ENCODE measurements at regions not wholly inside any gene's neighbourhood (a gene's known extent, or its start where the extent isn't known, plus 50 kb on each side); places are given as distances from the start of the nearest gene placed in this dataset.

- TF ChIP-seq, protein P1, sequence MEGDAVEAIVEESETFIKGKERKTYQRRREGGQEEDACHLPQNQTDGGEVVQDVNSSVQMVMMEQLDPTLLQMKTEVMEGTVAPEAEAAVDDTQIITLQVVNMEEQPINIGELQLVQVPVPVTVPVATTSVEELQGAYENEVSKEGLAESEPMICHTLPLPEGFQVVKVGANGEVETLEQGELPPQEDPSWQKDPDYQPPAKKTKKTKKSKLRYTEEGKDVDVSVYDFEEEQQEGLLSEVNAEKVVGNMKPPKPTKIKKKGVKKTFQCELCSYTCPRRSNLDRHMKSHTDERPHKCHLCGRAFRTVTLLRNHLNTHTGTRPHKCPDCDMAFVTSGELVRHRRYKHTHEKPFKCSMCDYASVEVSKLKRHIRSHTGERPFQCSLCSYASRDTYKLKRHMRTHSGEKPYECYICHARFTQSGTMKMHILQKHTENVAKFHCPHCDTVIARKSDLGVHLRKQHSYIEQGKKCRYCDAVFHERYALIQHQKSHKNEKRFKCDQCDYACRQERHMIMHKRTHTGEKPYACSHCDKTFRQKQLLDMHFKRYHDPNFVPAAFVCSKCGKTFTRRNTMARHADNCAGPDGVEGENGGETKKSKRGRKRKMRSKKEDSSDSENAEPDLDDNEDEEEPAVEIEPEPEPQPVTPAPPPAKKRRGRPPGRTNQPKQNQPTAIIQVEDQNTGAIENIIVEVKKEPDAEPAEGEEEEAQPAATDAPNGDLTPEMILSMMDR (IDR thresholded peaks at IDR 0.05) = no peak
- no peak for TF ChIP-seq POLR2A (IDR thresholded peaks at IDR 0.05)
- TF ChIP-seq EP300 (IDR thresholded peaks at IDR 0.05) = no peak
Observed at GRCh38 chr15:45855907-45856579, 221.2 kb downstream of the SQOR start.
